Pancreas (tissue), 10 donors: ENCODE measurements at regions not wholly inside any gene's neighbourhood (a gene's known extent, or its start where the extent isn't known, plus 50 kb on each side); places are given as distances from the start of the nearest gene placed in this dataset.

Experiments used
- ATAC-seq, 4 donors: fragments of 200-7000 bp; cut with Tn5 transposase; one replicate each; pipeline versions ENCODE4 v1.8.0 to v1.9.1; 2020; ENCODE audit warnings: mild to moderate bottlenecking in 4 of 4, moderate library complexity in 4 of 4
- DNase-seq, 6 donors: peaks; one replicate each; pipeline ENCODE4 v3.0.0-alpha.2; 2020
- FAIRE-seq: peaks from 2 replicates; lab custom pipeline; 2012; peaks lifted over from hg19 to GRCh38; lab: Jason Lieb, UNC
- H3K27ac ChIP-seq, 4 donors: fragments of 200-600 bp; sonication (generic); 1 replicate in 3 of 4; 2 replicates in 1 of 4; pipeline versions ENCODE4 v1.5.0 to v1.8.0; 2020
- H3K27me3 ChIP-seq, 4 donors: fragments of 200-600 bp; one replicate each; pipeline ENCODE4 v1.8.0; 2021
- H3K36me3 ChIP-seq, 3 donors: fragments of 200-600 bp; sonication (generic) in 1 of 3; one replicate each; pipeline versions ENCODE4 v1.5.0 to v1.8.0; 2020 to 2021
- H3K4me1 ChIP-seq, 3 donors: fragments of 200-600 bp; one replicate each; pipeline ENCODE4 v1.8.0; 2021
- H3K4me3 ChIP-seq, 4 donors: fragments of 200-600 bp; sonication (generic) in 2 of 4; one replicate each; pipeline versions ENCODE4 v1.5.0 to v1.8.0; 2020 to 2021
- H3K9me3 ChIP-seq, 4 donors: fragments of 200-600 bp; one replicate each; pipeline ENCODE4 v1.8.0; 2021
- WGBS, 2 donors: extraction: QIAGEN DNeasy Blood & Tissue Kit; methylation state at CpG; one replicate each; pipeline ENCODE4 v1.1.7; 2013; 5-methylcytosine and 5-hydroxymethylcytosine counted together
- intact Hi-C, 3 donors: fragments of 100-400 bp; cut with DNase I; formaldehyde crosslinking; loops; one replicate each; pipeline versions ENCODE4 v1.11.1 to v1.14.2; 2022
- TF ChIP-seq, protein P1 (sequence below), 4 donors: fragments of 200-600 bp; sonication (generic) in 3 of 4; IDR thresholded peaks; one replicate each; pipeline versions ENCODE4 v1.5.0 to v1.8.0; 2021; ENCODE audit warnings: antibody characterized with exemption in 4 of 4
- donor health status: healthy with polysubstance abuse.
- donor health status: DM: no; HTN: no; CAD: no; lungs with moderate emphysema.
- donor health status: DM: no; HTN: no; CAD: no.
- donor health status: control.
- donor health status: control.
- donor health status: Bipolar disorder and iron deficiency.
- donor health status: DM: yes; HTN: yes; CAD: no.
- donor health status: DM: no; HTN: no; CAD: no.
- donor health status: DM: no; HTN: no; CAD: no.
- donor health status: DM: yes; HTN: yes; CAD: no.

DNA sequence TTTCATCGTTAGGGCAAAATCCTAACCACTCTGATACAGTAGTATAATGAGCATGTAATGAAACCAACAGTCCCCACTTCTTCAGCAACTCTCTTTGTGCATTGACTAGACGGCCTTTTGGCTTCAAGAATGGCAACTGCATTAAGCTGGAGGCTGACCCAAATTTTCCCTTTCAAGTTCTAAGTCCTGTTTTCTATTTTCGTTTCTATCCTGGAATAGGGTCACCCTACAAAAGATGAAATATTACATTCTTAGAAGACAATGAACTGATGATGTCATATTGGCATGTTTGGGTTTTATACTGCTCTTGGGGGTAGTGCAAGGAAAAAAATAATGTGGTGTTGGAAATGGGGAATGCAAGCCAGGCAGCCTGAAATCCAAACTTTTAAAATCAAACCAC lies 254.4 kb downstream of the ETAA1 start:
- Histone ChIP-seq H3K4me1 (peaks cover 0 to 18% (median 14%) of the 10 kb centered on the region in 3 donors), H3K27ac (peak overlapping the region in 2 of 4 donors; percentile 0 to 16), H3K36me3 (no peaks in the 10 kb centered on the region), H3K9me3 (no peaks in the 10 kb centered on the region), H3K4me3 (no peak overlapping the region), H3K27me3 (no peaks in the 10 kb centered on the region)
- FAIRE-seq, result no peak
- TF ChIP-seq, protein P1, sequence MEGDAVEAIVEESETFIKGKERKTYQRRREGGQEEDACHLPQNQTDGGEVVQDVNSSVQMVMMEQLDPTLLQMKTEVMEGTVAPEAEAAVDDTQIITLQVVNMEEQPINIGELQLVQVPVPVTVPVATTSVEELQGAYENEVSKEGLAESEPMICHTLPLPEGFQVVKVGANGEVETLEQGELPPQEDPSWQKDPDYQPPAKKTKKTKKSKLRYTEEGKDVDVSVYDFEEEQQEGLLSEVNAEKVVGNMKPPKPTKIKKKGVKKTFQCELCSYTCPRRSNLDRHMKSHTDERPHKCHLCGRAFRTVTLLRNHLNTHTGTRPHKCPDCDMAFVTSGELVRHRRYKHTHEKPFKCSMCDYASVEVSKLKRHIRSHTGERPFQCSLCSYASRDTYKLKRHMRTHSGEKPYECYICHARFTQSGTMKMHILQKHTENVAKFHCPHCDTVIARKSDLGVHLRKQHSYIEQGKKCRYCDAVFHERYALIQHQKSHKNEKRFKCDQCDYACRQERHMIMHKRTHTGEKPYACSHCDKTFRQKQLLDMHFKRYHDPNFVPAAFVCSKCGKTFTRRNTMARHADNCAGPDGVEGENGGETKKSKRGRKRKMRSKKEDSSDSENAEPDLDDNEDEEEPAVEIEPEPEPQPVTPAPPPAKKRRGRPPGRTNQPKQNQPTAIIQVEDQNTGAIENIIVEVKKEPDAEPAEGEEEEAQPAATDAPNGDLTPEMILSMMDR (IDR thresholded peaks at IDR 0.05), result no peak
- intact Hi-C loops, result no loop called here
- 65 to 72% methylated on average over 3 of the region's 3 CpGs for WGBS, 2 donors
- ATAC-seq, result no peak
- DNase-seq, result no peak

- DNase-seq (no peak), FAIRE-seq (no peak), ATAC-seq (no peak)
- Histone ChIP-seq H3K27ac (no peak overlapping the region), H3K4me1 (peaks cover 0 to 18% (median 14%) of the 10 kb centered on the region in 3 donors), H3K27me3 (no peaks in the 10 kb centered on the region), H3K9me3 (no peaks in the 10 kb centered on the region), H3K4me3 (no peak overlapping the region), H3K36me3 (no peaks in the 10 kb centered on the region)
- intact Hi-C loops, result no loop called here
- WGBS, 2 donors, result 91 to 93% methylated on average over 1 of the region's 1 CpG
- TF ChIP-seq, protein P1 (IDR thresholded peaks at IDR 0.05), result no peak
Observed at GRCh38 chr2:67652679-67653078, 255.5 kb downstream of the ETAA1 start.

- TF ChIP-seq, protein P1 (IDR thresholded peaks at IDR 0.05), result no peak
- H3K27ac ChIP-seq, result no peak overlapping the region
- WGBS, 2 donors, result 70 to 75% methylated on average over 4 of the region's 4 CpGs
- H3K27me3 ChIP-seq, result no peaks in the 10 kb centered on the region
- H3K4me1 ChIP-seq, result no peaks in the 10 kb centered on the region
- FAIRE-seq (no peak), ATAC-seq (no peak), DNase-seq (no peak)
- intact Hi-C loops, result no loop called here
- no peaks in the 10 kb centered on the region for H3K9me3 ChIP-seq
- H3K36me3 ChIP-seq, result no peaks in the 10 kb centered on the region
- H3K4me3 ChIP-seq, result no peak overlapping the region
Observed at GRCh38 chr2:67656875-67657274, 259.7 kb downstream of the ETAA1 start.

GRCh38 chr2:67658820-67659219 lies 261.7 kb downstream of the ETAA1 start:
- intact Hi-C loops, result no loop called here
- TF ChIP-seq, protein P1 (IDR thresholded peaks at IDR 0.05), result no peak
- H3K4me1 ChIP-seq, result no peaks in the 10 kb centered on the region
- H3K9me3 ChIP-seq, result no peaks in the 10 kb centered on the region
- H3K27me3 ChIP-seq, result no peaks in the 10 kb centered on the region
- no peaks in the 10 kb centered on the region for H3K36me3 ChIP-seq
- H3K4me3 ChIP-seq, result no peak overlapping the region
- FAIRE-seq (no peak), DNase-seq (no peak), ATAC-seq (no peak)
- H3K27ac ChIP-seq, result no peak overlapping the region

GRCh38 chr2:67660015-67660602 lies 263.0 kb downstream of the ETAA1 start:
- intact Hi-C loops, result no loop called here
- TF ChIP-seq, protein P1 (IDR thresholded peaks at IDR 0.05), result no peak
- Histone ChIP-seq H3K4me3 (no peak overlapping the region), H3K4me1 (no peaks in the 10 kb centered on the region), H3K27me3 (no peaks in the 10 kb centered on the region), H3K9me3 (no peaks in the 10 kb centered on the region), H3K36me3 (no peaks in the 10 kb centered on the region), H3K27ac (no peak overlapping the region)
- 90 to 93% methylated on average over 4 of the region's 4 CpGs for WGBS, 2 donors
- FAIRE-seq (no peak), ATAC-seq (no peak), DNase-seq (no peak)
